ENCODE measurements at regions not wholly inside any gene's neighbourhood (a gene's known extent, or its start where the extent isn't known, plus 50 kb on each side); places are given as distances from the start of the nearest gene placed in this dataset.

DNA sequence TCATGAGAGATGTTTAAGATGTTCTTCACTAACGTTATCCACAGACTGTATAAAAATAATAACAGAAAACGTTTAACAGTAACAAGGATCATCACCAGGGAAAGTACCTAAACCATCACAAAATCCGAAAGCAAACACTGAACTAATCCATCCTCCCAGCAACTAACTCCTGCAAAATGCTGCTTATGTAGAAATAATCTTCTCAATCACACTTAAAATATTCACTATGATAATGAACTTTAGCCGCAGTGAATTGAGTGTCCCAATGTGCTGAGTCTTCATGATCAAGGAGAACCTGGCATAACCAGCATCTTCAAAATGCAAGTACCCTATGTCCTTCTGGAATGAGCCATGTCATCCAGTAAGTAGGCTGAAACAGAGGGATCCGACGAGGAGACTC is 166.1 kb downstream of the LTN1 start:
- DNase-seq (ENCODE audit: low read depth), result no peak

DNA sequence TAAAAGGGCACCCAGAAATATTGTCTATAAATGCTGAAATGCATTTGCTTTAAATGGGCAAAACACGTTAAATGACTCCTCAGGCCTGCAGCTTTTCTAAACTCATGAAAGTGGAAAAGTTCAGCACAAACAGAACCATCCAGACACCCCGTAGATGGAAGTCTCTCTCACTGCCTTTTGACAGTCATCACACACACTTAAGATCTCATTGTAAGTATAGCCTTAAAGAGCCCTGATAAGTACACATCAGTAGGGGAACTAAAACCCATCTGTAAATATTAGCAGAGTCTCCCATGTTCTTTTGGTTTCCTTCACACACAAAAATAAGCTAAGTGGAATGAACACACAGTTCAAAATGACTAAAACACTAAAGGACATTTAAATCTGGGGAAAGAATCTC is 166.7 kb downstream of the LTN1 start:
- no peak for DNase-seq (ENCODE audit: low read depth)

DNA sequence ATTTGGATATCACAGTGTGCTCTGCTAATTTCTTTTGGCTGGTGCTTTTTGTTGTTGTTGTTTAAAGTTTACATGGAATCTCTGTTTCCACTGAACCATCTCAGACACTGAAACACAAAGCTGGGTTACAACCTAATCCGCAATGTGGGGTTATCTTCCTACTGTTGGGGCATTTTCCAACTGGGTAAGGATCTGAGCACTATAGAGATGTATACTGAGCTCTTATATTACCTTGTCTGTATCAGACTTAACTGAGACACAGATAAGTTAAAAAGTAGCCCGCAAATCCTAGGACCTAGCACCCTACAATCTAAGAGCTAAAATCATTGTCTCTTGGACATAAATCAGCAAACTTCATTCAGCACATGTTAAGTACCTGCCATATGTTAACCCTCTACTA is 169.2 kb downstream of the LTN1 start:
- DNase-seq (ENCODE audit: low read depth), result no peak

DNA sequence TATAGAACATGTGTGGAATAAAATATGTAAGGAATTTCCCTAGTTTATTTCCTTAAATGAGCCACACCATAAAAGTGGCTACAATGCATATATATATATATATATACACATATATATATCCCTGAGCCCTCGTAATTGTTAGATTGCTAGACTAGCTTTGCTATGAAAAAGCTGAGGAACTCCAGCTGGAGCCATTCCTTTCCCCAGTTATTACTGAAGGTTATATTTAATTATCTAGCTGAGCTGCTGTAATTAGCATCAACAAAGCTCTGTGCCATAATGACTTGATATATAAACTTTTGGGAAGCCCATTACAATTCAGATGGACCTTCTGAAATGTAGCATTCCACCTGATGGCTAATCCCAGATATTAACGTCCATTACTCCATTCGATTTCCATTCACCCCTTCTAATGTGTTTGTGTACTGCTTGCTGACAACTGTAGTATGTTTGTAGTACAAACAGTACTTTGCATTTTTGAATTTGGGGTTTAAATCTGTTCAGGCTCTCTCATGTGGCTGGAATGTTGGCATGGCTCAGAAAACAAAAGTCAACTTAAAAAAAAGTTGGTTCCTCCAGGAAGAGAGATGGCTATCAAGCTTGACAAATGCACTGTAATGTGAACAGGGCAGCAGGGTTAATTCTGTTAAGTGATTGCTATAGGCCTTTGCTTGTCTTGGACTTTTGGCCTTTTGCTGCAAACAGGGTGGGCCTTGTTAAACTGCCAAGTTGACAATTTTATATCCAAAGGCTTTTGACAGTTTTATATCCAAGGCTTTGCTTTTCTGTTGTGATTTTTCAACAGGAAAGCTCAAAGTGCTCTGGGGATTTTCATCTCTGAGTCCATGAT is 170.0 kb downstream of the LTN1 start:
- DNase-seq (ENCODE audit: low read depth), result no peak

DNA sequence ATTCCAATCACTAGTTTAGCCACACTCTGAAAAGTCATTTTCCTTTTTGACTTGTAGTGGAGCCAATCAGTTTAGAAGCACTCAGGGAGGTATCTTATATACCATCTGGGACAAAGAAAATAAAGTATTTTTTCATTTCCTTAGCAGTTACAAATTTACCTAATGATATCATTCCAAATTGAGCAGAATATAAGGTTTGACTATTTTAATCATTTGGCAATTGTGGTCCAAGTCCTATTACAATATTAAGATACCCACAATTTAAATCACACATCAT is 170.6 kb downstream of the LTN1 start:
- no peak for DNase-seq (ENCODE audit: low read depth)

DNA sequence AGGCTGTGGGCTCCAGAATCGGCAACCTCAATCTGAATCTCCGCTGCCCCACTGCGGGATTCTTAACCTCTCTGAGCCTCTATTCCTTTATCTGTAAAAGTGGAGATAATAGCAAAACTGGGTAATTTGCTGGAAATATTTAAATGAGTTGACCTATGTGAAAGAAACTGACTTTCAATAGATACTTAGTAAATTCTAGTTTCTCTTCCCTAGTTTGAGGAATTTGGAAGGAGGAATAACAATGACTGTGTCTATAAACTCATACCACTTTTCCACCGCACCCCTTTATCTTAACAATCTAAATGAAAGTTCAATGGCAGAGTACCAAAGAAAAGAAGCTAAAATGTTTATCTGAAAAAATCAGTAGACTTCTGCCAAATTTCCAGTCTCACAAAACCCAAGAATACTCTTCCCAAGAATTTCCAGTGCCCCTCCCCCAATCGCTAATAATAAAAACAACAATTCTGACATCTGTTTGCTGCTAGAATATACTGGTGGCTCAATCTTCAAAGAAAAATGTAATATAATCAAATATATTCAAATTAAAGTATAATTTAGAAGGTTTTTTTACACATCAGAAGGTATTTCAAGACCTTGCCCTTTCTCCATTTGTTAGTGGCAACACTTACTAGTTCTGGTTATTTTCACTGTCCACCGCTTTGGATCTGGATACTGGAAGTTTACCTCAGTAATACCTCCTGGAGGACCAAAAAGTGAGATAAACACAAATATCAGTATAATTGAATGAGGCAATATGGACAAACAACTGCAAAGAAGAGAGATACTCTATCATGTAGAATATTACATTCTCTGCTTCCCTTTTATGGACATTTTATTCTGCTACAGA is 171.2 kb downstream of the LTN1 start:
- DNase-seq (ENCODE audit: low read depth), result no peak

DNA sequence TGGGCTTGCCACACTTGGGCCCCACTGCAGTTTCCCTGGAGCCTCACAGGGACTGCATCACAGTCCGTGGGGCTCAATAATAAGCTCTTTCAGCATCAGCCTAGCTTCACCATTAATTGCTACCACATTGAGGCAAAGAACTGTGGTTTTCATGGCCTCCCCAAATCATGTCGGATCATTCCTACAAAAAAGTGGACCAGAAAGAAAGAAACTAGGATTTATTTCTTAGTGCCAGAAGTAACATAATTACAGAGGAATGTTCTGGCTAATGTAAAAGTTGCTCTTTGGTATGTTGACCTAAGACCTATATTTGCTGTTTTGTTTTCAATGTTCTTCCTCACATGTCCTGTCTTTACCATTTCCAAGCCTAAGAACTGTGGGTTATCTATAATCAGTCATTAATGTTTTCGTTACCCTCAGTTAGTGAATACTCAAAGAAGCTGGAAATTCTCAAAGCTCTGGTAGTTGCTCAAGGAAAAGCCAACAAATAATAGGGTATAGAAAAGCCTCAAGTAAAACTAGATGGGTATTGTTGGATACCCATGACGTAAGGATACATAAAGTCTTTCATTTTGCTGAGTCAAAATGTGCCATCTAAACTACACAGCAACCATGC is 173.9 kb downstream of the LTN1 start:
- DNase-seq (ENCODE audit: low read depth), result no peak

DNA sequence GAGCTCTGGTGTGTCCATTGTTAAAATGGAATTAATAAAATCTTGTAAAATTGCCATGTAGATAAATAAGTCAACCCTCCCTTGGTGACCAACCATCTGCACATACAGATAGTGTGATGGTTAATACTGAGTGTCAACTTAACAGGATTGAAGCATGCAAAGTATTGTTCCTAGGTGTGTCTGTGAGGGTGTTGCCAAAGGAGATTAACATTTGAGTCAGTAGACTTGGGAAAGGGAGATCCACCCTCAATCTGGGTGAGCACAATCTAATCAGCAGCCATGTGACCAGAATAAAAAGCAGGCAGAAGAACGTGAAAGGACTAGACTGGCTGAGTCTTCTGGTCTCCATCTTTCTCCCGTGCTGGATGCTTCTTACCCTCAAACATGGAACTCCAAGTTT is 174.8 kb downstream of the LTN1 start:
- DNase-seq (ENCODE audit: low read depth), result no peak

DNA sequence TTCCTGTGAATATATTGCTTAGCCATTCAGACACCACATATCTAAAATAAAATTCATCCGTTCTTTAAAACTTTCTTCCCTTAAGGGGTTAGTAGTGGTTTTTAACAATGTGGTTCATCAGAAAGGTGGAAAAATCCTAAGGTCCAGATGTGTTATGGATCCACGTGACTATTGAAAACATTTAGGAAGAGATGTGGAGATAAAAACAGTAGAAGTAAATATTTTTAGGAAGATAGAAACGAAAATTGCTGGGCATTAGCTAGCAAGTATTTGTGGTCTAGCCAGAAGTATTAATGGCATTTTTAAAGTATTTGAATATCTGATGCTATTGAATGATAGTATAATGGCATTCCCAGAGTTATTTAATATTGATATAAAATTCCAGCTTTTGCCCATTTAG is 180.8 kb downstream of the LTN1 start:
- no peak for DNase-seq (ENCODE audit: low read depth)

DNA sequence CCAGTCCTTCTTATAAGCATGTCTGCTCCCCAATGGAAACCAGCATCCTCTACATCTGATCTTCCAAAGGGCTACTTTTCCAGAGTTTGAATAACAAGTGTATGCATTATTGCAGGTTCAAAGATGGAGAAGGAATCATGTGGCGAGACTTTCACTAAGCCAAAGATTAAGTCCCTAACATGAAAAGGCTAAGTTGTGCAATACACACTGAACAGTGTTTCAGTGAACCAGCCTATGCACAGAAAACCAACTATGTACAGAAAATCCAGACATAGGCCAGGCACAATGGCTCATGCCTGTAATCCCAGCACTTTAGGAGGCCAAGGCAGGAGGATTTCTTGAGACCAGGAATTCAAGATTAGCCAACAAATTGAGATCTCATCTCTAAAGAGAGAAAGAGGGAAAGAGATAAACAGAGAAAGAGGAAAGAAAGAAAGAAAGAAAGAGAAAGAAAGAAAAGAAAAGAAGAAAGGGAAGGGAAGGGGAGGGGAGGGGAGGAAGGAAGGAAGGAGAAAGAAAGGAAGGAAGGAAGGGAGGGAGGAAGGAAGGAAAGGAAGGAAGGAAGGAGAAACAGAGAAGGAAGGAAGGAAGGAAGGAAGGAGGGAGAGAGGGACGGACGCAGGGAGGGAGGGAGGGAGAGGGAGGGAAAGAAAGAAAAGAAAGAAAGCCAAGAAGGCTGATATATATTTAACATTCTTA is 181.7 kb downstream of the LTN1 start:
- no peak for DNase-seq (ENCODE audit: low read depth)

DNA sequence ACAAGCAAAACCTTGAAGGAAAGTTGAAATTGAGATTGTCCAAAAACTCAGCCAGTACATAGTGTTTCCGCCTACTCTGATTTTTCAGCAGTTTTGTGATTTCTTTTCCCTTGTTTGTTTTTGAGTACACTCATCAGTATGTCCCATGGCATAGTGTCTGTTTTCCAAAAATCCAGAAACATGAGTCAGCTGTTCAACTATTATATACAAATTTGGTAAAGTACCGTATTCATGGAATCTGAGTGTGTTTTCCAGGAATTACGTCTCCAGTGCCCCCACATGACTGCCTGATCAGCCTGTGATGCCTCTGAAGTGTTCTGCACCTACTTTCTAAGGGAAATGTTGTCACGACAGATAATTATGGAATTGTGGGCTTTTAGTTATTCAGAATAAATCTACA is 186.8 kb downstream of the LTN1 start:
- no peak for DNase-seq (ENCODE audit: low read depth)

DNA sequence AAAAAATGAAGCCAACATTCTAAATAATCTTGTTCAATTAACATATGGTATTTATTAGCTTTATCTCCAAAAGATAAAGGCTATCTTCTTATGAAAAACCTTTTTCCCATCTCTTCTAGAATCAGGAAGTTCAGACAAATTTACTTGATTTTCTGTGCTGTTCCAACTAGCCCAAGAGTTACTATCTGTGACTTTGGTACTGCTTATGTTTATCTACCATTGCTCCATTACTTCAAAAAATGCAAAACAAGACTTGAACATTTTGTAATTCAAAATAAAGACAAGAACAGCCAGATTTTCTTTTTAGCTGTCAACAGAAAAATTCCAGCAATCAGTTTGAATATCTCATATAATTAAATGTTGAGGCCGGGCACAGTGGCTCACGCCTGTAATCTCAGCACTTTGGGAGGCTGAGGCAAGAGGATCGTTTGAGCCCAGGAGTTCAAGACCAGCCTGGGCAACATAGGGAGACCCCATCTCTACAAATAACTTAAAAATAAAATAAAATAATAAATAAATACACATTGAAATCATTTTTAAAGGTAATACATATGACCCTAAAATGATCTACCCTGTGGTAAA is 188.5 kb downstream of the LTN1 start:
- DNase-seq (ENCODE audit: low read depth), result no peak

DNA sequence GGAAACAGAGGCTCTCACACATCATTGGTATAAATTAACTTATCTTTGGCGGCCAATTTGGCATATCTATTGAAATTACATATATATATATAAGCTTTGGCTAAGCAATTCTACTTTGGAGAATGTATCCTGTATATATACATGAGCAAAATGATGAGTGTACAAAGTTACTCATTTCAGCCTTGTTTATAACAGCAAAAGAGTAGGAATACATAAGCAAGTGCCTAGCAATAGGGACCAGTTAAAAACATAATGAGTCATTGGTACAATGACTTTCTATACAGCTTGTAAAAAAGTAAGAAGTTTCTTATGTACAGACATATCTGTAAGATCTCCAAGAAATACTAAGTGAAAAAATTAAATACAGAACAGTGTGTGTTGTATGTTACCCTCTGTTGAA is 190.8 kb downstream of the LTN1 start:
- DNase-seq (ENCODE audit: low read depth), result no peak

DNA sequence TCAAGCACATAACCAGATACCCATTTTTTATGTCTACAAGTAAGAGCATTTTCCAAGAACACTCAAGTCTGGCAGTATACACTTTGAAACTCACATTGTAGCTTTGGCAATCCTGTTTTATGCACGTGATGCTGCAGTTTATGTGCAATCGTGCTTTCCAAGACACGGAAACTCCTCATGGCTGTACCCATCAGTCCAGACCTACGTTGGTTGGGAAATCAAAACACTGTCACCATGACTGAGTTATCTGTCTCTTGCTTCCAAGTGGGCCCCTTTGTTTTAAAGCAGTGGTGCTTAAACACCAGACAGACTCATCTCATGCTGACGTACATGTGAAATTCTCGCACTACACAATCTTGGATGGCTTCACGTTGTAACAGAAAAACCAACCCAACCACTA is 192.8 kb downstream of the LTN1 start:
- no peak for DNase-seq (ENCODE audit: low read depth)

DNA sequence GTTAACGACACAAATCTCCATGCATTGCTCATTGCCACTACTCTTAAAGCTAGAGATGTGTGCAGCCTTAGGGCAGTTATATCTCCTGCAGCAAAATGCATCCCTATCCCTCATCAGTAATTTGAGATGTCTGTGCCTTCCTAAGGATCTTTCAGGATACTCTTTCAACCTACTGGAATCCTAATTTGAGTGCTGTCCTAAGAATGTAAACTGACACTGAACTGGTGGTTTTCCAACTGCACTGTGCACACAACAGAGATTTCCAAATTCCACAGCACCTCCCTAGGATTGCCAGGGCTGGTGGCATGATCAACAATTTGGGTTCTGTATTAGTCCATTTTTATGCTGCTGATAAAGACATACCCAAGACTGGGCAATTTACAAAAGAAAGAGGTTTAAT is 193.9 kb downstream of the LTN1 start:
- no peak for DNase-seq (ENCODE audit: low read depth)

DNA sequence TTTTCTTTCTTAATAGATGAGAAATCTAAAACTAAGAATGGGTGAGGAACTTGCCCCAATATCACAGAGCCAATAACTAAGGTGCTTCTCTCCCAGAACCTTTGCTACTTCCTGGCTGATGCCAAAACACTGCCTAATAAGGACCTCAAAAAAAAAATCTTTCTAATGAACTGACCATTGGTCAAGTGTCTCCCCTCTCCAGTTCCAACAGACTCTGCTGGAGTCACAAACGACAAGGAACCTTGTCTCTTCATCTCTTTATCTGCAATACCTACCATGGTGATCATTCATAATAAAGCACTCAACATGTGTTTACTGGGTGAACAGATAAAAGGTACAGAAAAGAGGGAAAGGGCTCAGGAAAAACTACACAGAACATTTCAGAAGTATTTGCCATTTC is 197.4 kb downstream of the LTN1 start:
- DNase-seq (ENCODE audit: low read depth), result no peak

DNA sequence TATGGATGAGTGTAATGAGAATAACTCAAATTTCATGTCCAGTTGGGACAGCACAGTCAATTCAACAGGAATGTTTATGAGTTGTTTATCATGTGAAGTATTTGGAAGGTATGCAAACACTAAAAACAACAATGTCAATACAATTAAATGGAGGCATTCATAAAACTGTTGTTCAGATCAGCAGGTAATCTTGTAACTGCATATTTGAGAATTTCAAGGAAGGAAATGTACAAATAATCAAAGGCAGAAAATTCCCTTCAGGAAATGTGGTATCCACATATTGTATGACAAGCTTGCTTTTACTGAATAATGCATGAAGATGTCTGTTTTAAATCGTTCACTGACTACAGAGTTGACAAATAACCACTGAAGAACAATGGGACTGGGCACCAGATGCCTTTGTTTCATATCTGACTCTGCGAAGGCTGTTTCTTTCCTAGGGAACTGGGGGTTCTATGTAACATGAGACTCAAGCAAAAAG is 198.3 kb downstream of the LTN1 start:
- DNase-seq (ENCODE audit: low read depth), result no peak

DNA sequence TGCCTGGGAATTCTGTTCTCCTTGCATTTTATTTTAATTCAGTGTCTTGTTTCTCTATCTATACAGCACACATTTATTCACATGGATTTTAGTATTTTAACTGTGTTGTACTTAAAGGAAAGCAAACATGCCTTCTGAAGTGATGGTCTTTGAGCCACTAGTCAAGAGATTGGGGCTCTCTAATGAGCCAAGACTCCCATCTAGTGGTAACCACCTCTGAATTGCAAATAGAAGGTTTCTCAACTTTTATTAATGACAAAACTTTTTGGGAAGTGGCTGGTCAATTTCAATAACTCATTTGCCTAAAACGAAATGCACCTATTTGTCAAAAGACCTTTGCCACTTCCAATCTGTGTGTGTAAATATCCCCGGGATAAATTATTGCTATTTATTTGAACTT is 199.6 kb downstream of the LTN1 start:
- DNase-seq (ENCODE audit: low read depth), result no peak

DNA sequence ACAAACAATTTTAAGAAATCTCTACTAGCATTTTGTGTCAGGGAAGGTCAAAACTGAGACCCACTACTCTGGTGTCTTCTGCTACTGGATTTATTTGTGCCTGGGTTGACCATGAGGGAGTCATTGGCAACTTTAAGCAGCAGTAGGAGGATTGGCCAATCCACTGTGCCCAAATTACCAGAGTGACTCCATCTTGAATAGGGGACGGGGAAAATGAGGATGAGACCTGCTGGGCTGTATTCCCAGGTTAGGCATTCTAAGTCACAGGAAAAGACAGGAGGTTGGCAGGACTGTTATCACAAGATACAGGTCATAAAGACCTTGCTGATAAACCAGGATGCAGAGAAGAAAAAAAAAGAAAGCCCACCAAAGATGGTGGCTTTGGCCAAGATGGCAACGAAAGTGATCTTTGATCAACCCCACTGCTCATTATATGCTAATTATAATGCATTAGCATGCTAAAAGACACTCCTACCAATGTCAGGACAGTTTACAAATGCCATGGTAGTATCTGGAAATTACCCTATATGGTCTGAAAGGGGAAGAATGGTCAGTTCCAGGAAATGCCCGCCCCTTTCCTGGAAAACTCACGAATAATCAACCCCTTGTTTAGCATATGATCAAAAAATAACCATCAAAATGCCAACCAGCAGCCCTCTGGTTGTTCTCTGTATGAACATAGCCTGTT is 200.9 kb downstream of the LTN1 start:
- DNase-seq (ENCODE audit: low read depth), result no peak

DNA sequence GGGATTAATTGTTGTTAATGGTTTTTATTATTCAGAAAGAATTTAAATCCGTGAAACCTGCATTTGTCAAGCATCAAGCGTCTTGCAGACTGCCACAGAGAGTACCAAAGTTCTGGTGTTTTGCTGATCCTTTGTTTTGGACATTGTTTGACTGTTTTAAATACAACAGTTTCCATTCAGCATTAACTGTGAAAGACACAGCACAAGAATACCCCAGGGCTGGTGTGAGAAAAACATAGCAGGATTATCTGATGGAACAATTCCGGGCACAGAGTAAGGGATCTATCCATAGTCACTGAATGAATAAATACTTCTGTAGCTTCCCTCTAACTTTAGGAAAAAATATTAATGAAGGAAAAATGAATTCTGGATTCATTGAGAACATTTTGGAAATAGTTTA is 202.3 kb downstream of the LTN1 start:
- DNase-seq (ENCODE audit: low read depth), result no peak

DNA sequence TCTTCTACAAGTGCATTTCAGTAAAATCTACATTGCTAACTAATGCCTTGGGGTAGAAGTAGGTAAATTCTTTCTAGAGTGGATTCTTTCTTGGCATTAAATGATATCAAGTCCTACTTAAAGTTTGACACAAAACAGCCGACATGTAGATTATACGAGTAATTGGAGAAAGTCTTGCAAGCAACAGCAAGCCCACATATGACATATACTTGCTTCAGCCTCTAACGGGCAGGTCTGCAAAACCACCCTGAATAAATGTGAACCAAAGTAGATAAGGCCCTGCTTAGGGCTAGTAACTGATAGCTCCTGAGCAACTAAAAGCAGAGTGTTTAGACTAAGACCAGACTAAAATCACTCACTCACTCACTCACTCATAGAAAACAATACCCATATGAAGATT is 203.2 kb downstream of the LTN1 start:
- no peak for DNase-seq (ENCODE audit: low read depth)

DNA sequence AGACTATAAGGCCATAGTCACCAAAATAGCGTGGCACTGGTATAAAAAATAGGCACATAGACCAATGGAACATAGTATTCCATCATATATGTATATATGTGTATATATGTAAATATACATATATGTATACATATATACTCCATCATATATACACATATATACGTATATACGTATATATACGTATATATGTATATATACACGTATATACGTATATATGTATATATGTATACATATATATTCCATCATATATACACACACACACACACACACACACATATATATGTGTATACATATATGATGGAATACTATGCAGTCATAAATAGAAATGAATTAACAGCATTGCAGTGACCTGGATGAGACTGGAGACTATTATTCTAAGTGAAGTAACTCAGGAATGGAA is 204.6 kb downstream of the LTN1 start:
- DNase-seq (ENCODE audit: low read depth), result no peak

Measured in activated T-cell treated with anti-CD3 and anti-CD28 coated beads for 1 hour (primary cell).